ENCODE measurements at regions not wholly inside any gene's neighbourhood (a gene's known extent, or its start where the extent isn't known, plus 50 kb on each side); places are given as distances from the start of the nearest gene placed in this dataset.

DNA sequence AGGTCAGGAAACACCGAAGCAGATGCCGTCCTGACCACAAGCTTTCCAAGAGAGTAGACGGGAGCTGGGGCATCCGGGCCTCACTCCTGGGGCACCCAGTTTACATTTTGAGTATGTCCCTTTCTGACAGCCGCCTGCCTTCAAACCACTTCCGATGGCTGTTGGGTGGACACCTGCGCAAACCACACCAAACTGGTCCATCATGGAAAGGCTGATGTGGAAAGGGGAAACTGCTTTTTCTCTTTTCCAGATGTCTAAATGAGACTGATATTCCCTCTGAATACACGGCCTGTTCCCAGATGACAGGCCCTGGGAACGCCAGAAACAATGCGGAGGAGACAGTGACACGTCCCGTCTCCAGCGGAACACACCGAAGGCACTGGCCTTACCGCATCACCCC lies 290.0 kb upstream of the SALL3 start:
- intact Hi-C loops (cut with DNase I), result no loop called here
- Histone ChIP-seq H3K27me3 (no peaks in the 10 kb centered on the region), H3K36me3 (no peaks in the 10 kb centered on the region), H3K4me3 (no peak overlapping the region), H3K27ac (no peak overlapping the region), H3K4me1 (no peaks in the 10 kb centered on the region), H3K9me3 (no peaks in the 10 kb centered on the region)
- no peak for DNase-seq (ENCODE audit: extremely low spot score in 2 of 2)
- TF ChIP-seq POLR2AphosphoS5 (IDR thresholded peaks at IDR 0.05; ENCODE audit: insufficient read depth in 1 of 2, low read depth in 1 of 2) (no peak), POLR2A (IDR thresholded peaks at IDR 0.05) (no peak)
- TF ChIP-seq, protein P1, sequence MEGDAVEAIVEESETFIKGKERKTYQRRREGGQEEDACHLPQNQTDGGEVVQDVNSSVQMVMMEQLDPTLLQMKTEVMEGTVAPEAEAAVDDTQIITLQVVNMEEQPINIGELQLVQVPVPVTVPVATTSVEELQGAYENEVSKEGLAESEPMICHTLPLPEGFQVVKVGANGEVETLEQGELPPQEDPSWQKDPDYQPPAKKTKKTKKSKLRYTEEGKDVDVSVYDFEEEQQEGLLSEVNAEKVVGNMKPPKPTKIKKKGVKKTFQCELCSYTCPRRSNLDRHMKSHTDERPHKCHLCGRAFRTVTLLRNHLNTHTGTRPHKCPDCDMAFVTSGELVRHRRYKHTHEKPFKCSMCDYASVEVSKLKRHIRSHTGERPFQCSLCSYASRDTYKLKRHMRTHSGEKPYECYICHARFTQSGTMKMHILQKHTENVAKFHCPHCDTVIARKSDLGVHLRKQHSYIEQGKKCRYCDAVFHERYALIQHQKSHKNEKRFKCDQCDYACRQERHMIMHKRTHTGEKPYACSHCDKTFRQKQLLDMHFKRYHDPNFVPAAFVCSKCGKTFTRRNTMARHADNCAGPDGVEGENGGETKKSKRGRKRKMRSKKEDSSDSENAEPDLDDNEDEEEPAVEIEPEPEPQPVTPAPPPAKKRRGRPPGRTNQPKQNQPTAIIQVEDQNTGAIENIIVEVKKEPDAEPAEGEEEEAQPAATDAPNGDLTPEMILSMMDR (IDR thresholded peaks at IDR 0.05), result no peak

GRCh38 chr18:78692105-78692504 lies 287.5 kb upstream of the SALL3 start:
- Histone ChIP-seq H3K4me1 (no peaks in the 10 kb centered on the region), H3K27ac (no peak overlapping the region), H3K4me3 (no peak overlapping the region), H3K9me3 (no peaks in the 10 kb centered on the region), H3K36me3 (no peaks in the 10 kb centered on the region), H3K27me3 (no peaks in the 10 kb centered on the region)
- TF ChIP-seq, protein P1 (IDR thresholded peaks at IDR 0.05), result no peak
- TF ChIP-seq POLR2AphosphoS5 (IDR thresholded peaks at IDR 0.05; ENCODE audit: insufficient read depth in 1 of 2, low read depth in 1 of 2) (no peak), POLR2A (IDR thresholded peaks at IDR 0.05) (no peak)
- no peak for DNase-seq (ENCODE audit: extremely low spot score in 2 of 2)
- intact Hi-C loops (cut with DNase I), result no loop called here

GRCh38 chr18:78693429-78693828 lies 286.2 kb upstream of the SALL3 start:
- Histone ChIP-seq H3K27ac (no peak overlapping the region), H3K9me3 (no peaks in the 10 kb centered on the region), H3K36me3 (no peaks in the 10 kb centered on the region), H3K4me1 (no peaks in the 10 kb centered on the region), H3K4me3 (no peak overlapping the region), H3K27me3 (no peaks in the 10 kb centered on the region)
- no peak for DNase-seq (ENCODE audit: extremely low spot score in 2 of 2)
- TF ChIP-seq POLR2A (IDR thresholded peaks at IDR 0.05) (no peak), POLR2AphosphoS5 (IDR thresholded peaks at IDR 0.05; ENCODE audit: insufficient read depth in 1 of 2, low read depth in 1 of 2) (no peak)
- TF ChIP-seq, protein P1 (IDR thresholded peaks at IDR 0.05), result no peak
- intact Hi-C loops (cut with DNase I), result no loop called here

DNA sequence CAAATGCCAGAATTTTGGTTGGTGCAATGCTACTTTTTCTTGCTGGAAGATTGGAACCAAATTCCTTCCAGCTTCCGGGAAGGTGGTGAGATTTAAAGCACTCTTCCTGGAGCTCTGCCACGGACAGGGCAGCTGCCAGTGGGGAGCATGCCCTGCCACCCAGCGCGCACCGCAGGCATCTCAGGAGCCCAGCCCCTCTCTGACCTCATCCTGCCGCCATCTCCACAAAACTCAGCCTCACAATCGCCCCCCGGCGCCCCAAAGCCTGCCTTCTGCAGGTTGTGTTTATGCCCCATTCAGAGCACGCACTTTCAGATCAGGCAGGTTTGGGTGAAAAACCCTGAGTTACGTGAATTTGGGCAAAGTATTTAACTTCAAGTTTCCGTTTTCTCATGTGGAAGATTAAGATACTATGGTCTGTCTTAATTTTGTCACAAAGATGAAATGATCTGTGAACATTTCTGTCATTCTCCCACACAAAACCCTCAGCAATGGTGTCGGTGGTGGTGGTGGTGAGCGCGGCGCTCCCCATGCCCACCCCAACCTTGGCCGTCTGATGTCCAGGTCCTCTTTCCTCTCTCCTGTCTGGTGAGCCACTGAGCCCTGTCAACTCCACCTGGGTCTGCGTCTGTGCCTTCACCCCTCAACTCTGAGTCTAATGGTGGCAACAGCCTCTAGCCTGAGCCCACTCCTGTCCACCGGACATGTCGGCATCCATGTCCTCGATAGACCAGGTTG lies 282.8 kb upstream of the SALL3 start:
- no peak for DNase-seq (ENCODE audit: extremely low spot score in 2 of 2)
- TF ChIP-seq, protein P1 (IDR thresholded peaks at IDR 0.05), result no peak
- Histone ChIP-seq H3K27ac (no peak overlapping the region), H3K9me3 (no peaks in the 10 kb centered on the region), H3K4me3 (no peak overlapping the region), H3K36me3 (no peaks in the 10 kb centered on the region), H3K4me1 (no peaks in the 10 kb centered on the region), H3K27me3 (no peaks in the 10 kb centered on the region)
- intact Hi-C loops (cut with DNase I), result no loop called here

DNA sequence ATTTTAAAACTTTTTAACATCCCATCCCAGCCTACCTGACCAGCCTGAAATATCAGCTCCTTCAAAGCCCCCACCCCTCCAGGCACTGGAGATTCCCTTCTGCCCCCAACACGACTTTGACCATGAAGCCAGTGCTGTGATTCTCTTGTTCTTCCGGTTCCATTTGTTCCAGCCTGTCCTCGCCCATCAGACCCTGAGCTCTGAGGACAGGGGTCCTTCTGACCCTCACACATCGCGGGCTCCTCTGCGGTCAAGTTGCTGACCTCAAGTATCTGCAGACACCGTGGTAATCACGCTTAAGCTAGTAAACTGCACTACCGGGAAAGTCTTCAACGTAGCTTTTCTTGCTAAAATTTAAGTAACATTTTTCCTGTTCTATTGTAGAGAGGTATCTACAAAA lies 282.2 kb upstream of the SALL3 start:
- Histone ChIP-seq H3K27me3 (no peaks in the 10 kb centered on the region), H3K9me3 (no peaks in the 10 kb centered on the region), H3K4me3 (no peak overlapping the region), H3K27ac (no peak overlapping the region), H3K4me1 (no peaks in the 10 kb centered on the region), H3K36me3 (no peaks in the 10 kb centered on the region)
- intact Hi-C loops (cut with DNase I), result no loop called here
- DNase-seq (ENCODE audit: extremely low spot score in 2 of 2), result no peak
- TF ChIP-seq, protein P1 (IDR thresholded peaks at IDR 0.05), result no peak
- TF ChIP-seq POLR2A (IDR thresholded peaks at IDR 0.05), result no peak

All from vagina (tissue), 2 donors.